Endothelial cell (in vitro differentiated cells): ENCODE measurements at regions not wholly inside any gene's neighbourhood (a gene's known extent, or its start where the extent isn't known, plus 50 kb on each side); places are given as distances from the start of the nearest gene placed in this dataset.

Experiments used
- DNase-seq: peaks from one replicate; pipeline ENCODE4 v3.0.0; 2021; ENCODE audit warnings: low spot score
- H3K27ac Mint-ChIP-seq: one replicate; pipeline ENCODE4 v1.8.0; 2021; ENCODE audit warnings: mixed read lengths, inconsistent platforms; ENCODE audit not compliant: unreplicated experiment
- H3K27me3 Mint-ChIP-seq: one replicate; pipeline ENCODE4 v1.8.0; 2021; ENCODE audit warnings: mild to moderate bottlenecking, moderate library complexity, mixed read lengths, inconsistent platforms; ENCODE audit not compliant: unreplicated experiment
- H3K36me3 Mint-ChIP-seq: one replicate; pipeline ENCODE4 v1.8.0; 2021; ENCODE audit warnings: mild to moderate bottlenecking, low read depth, mixed read lengths, inconsistent platforms; ENCODE audit not compliant: unreplicated experiment
- H3K4me1 Mint-ChIP-seq: one replicate; pipeline ENCODE4 v1.8.0; 2021; ENCODE audit warnings: mild to moderate bottlenecking, mixed read lengths, inconsistent platforms; ENCODE audit not compliant: unreplicated experiment
- H3K4me3 Mint-ChIP-seq: one replicate; pipeline ENCODE4 v1.8.0; 2021; ENCODE audit warnings: mild to moderate bottlenecking, mixed read lengths, inconsistent platforms; ENCODE audit not compliant: unreplicated experiment
- H3K9me3 Mint-ChIP-seq: one replicate; pipeline ENCODE4 v1.8.0; 2021; ENCODE audit warnings: mixed read lengths, inconsistent platforms; ENCODE audit not compliant: unreplicated experiment
- TF ChIP-seq, protein P1 (sequence below): fragments of 200-600 bp; sonication (generic); IDR thresholded peaks from one replicate; pipeline ENCODE4 v1.5.0; 2021; ENCODE audit warnings: antibody characterized with exemption; ENCODE audit not compliant: unreplicated experiment

DNA sequence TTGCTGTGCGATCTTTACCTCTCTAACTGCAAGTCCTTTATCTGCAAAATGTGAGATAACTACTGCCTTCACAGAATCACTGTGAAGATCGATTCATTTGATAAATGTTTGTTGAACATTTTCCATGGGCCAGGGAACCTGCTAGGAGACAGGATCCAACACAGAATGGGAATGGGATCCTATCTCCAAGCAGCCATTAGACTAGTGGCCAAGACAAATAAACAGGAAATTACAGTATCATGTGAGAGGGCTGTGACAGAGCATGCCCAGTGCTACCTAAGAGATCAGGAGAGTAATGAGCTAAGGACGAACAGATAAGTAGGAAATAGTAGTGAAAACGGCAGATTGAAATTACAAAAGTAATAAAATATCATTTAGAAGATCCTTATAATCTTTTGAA lies 105.7 kb downstream of the GRIN2B start:
- no peaks in the 10 kb centered on the region for H3K4me1 Mint-ChIP-seq
- no peak for DNase-seq
- no peak overlapping the region for H3K27ac Mint-ChIP-seq
- TF ChIP-seq, protein P1, sequence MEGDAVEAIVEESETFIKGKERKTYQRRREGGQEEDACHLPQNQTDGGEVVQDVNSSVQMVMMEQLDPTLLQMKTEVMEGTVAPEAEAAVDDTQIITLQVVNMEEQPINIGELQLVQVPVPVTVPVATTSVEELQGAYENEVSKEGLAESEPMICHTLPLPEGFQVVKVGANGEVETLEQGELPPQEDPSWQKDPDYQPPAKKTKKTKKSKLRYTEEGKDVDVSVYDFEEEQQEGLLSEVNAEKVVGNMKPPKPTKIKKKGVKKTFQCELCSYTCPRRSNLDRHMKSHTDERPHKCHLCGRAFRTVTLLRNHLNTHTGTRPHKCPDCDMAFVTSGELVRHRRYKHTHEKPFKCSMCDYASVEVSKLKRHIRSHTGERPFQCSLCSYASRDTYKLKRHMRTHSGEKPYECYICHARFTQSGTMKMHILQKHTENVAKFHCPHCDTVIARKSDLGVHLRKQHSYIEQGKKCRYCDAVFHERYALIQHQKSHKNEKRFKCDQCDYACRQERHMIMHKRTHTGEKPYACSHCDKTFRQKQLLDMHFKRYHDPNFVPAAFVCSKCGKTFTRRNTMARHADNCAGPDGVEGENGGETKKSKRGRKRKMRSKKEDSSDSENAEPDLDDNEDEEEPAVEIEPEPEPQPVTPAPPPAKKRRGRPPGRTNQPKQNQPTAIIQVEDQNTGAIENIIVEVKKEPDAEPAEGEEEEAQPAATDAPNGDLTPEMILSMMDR = no peak
- H3K27me3 Mint-ChIP-seq = no peaks in the 10 kb centered on the region
- no peaks in the 10 kb centered on the region for H3K9me3 Mint-ChIP-seq
- no peak overlapping the region for H3K4me3 Mint-ChIP-seq
- H3K36me3 Mint-ChIP-seq = no peaks in the 10 kb centered on the region

DNA sequence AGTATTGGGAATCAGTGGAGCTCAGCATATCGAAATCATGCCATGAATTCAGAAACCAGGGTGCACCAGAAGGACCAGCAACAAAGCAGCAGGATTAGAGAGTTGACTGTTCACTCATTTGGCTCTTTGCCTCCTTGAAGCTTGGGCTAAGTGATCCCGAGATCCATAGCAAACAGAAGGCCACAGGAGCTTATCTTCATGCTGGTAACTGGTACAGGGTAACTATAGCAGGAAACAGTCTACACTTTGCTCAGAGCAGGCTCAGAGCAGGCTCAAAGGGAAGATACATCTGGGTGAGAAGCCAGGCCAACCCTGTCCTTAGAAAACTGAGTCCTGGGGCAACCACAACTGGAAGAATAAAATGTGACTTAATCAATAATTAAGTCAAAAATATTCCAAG lies 111.1 kb downstream of the GRIN2B start:
- H3K27me3 Mint-ChIP-seq = no peaks in the 10 kb centered on the region
- no peak overlapping the region for H3K27ac Mint-ChIP-seq
- H3K9me3 Mint-ChIP-seq = no peaks in the 10 kb centered on the region
- no peak overlapping the region for H3K4me3 Mint-ChIP-seq
- H3K4me1 Mint-ChIP-seq = no peaks in the 10 kb centered on the region
- TF ChIP-seq, protein P1 = no peak
- DNase-seq = no peak
- no peaks in the 10 kb centered on the region for H3K36me3 Mint-ChIP-seq

DNA sequence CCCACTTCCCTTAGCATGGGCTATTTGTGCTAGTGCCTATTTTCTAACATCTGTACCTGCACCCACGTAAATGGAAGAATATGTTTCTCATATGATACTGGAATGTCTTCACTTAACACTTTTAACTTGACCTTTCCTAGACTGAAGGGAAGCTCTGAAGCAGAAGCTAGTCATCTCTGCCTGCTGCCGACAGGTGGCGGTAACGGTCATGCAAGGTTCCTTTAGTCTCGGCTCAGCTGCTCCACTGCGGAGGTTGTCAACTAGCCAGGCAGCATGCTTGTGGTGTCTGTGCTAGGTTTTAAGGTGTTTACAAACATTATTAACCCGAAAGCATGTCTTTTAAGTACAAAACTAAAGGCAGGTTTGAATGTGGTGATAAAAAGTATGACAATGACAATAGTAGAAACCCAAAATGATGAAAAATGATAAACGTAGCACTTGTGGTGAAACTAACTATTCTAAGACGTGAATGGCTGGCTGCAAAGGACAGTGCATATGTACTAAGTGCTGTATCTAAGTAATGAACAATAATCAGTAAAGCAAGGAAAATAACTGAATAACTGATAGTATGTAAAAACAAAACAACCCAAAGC lies 117.2 kb downstream of the GRIN2B start:
- TF ChIP-seq, protein P1 = peak; percentile 84
- no peaks in the 10 kb centered on the region for H3K4me1 Mint-ChIP-seq
- H3K4me3 Mint-ChIP-seq = no peak overlapping the region
- H3K27me3 Mint-ChIP-seq = no peaks in the 10 kb centered on the region
- peak; percentile 75 for DNase-seq
- no peaks in the 10 kb centered on the region for H3K36me3 Mint-ChIP-seq
- no peaks in the 10 kb centered on the region for H3K9me3 Mint-ChIP-seq
- H3K27ac Mint-ChIP-seq = no peak overlapping the region

DNA sequence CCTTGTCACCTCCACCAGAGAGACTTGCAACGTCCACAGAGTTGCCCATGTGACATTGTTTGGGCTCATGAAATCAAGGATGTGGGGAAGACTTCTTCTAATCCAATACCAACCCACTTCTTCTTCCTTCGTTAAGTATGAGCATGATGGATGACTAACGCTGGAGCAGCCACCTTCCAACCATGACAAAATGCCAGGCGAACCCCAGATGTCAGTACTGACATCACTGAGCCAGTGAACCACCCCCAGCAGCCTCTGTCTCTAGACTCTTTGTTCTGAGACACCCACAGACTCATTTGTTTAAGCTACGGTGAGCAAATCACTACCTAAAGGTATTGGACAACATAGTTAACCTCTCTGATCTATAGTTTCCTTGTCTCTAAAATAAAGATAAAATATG lies 123.7 kb downstream of the GRIN2B start:
- H3K27me3 Mint-ChIP-seq = peaks cover 2% of the 10 kb centered on the region

DNA sequence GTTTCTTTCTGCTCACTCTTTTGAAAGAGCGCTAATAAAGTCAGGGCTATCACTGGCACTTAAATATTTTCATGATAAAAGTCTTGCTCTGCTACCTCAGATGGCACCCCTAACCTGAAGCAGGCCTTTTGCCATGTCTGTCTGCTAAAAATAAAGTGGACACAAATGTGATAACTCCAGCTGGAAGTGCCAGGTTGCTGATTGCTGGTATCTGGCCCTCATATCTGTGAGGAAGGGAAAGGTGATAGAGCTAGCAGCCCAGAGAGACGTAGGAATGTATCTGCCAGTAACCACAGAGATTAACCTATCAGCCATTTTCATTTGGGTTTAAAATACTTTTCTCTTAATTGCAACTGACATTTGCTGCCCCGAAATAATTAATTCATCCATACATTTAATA lies 127.9 kb downstream of the GRIN2B start:
- Mint-ChIP-seq H3K4me1 (peaks cover 15% of the 10 kb centered on the region), H3K36me3 (no peaks in the 10 kb centered on the region)
- no peak for DNase-seq

More for the DNA sequence above, 123.7 kb downstream of the GRIN2B start:
- TF ChIP-seq, protein P1 = no peak
- Mint-ChIP-seq H3K9me3 (no peaks in the 10 kb centered on the region), H3K4me3 (no peak overlapping the region), H3K27ac (no peak overlapping the region), H3K4me1 (no peaks in the 10 kb centered on the region), H3K36me3 (no peaks in the 10 kb centered on the region)
- no peak for DNase-seq

More for the DNA sequence above, 127.9 kb downstream of the GRIN2B start:
- H3K9me3 Mint-ChIP-seq = no peaks in the 10 kb centered on the region
- TF ChIP-seq, protein P1 = no peak
- H3K27ac Mint-ChIP-seq = no peak overlapping the region
- H3K27me3 Mint-ChIP-seq = peaks cover 2% of the 10 kb centered on the region
- H3K4me3 Mint-ChIP-seq = no peak overlapping the region
